ENCODE measurements at regions not wholly inside any gene's neighbourhood (a gene's known extent, or its start where the extent isn't known, plus 50 kb on each side); places are given as distances from the start of the nearest gene placed in this dataset.
"Not testable (repeated sequence)": the region's sequence is repeated elsewhere in the genome, so short reads cannot be mapped to it uniquely, and the experiment has no call there.

GRCh38 chr3:525415-525814 lies 328.9 kb downstream of the CHL1 start:
- DNase-seq = no peak

- DNase-seq = no peak
Measured at GRCh38 chr3:535566-536416, 339.2 kb downstream of the CHL1 start.

GRCh38 chr3:536417-536813 lies 339.9 kb downstream of the CHL1 start:
- no peak for DNase-seq

- no peak for DNase-seq
Measured at GRCh38 chr3:541062-541801, 344.7 kb downstream of the CHL1 start.

- DNase-seq = no peak
Measured at GRCh38 chr3:542021-542420, 345.5 kb downstream of the CHL1 start.

- DNase-seq = no peak
Measured at GRCh38 chr3:549636-550035, 353.1 kb downstream of the CHL1 start.

- no peak for DNase-seq
Measured at GRCh38 chr3:550471-550870, 353.9 kb downstream of the CHL1 start.

- no peak for DNase-seq
Measured at GRCh38 chr3:557972-558371, 361.4 kb downstream of the CHL1 start.

- no peak for DNase-seq
Measured at GRCh38 chr3:567488-568185, 371.1 kb downstream of the CHL1 start.

- DNase-seq = not testable (repeated sequence)
Measured at GRCh38 chr3:579529-579928, 383.0 kb downstream of the CHL1 start.

- DNase-seq = not testable (repeated sequence)
Measured at GRCh38 chr3:589066-589465, 392.5 kb downstream of the CHL1 start.

GRCh38 chr3:597304-597703 lies 400.7 kb downstream of the CHL1 start:
- not testable (repeated sequence) for DNase-seq

- not testable (repeated sequence) for DNase-seq
Measured at GRCh38 chr3:597746-598145, 401.2 kb downstream of the CHL1 start.

GRCh38 chr3:607480-607879 lies 410.9 kb downstream of the CHL1 start:
- DNase-seq = not testable (repeated sequence)

GRCh38 chr3:621714-622113 lies 425.2 kb downstream of the CHL1 start:
- no peak for DNase-seq

- DNase-seq = no peak
Measured at GRCh38 chr3:622314-622713, 425.8 kb downstream of the CHL1 start.

GRCh38 chr3:623914-624545 lies 427.5 kb downstream of the CHL1 start:
- DNase-seq = no peak

- DNase-seq = peak; percentile 56
Measured at GRCh38 chr3:632571-633170, 436.1 kb downstream of the CHL1 start.

- DNase-seq = no peak
Measured at GRCh38 chr3:634511-634910, 437.9 kb downstream of the CHL1 start.

GRCh38 chr3:635393-635792 lies 438.8 kb downstream of the CHL1 start:
- DNase-seq = no peak

- no peak for DNase-seq
Measured at GRCh38 chr3:643376-643775, 446.8 kb downstream of the CHL1 start.

- DNase-seq = no peak
Measured at GRCh38 chr3:655824-656223, 437.0 kb upstream of the CNTN6 start.

GRCh38 chr3:661356-661755 lies 431.5 kb upstream of the CNTN6 start:
- DNase-seq = no peak

Data from stimulated activated CD8-positive, alpha-beta memory T cell treated with anti-CD3 and anti-CD28 coated beads, Interleukin-4, amount 100 ng/mL, for 48 hours (primary cell).